B cell (primary cell): ENCODE measurements at regions not wholly inside any gene's neighbourhood (a gene's known extent, or its start where the extent isn't known, plus 50 kb on each side); places are given as distances from the start of the nearest gene placed in this dataset.

Experiments
- ATAC-seq: fragments of 200-7000 bp; cut with Tn5 transposase; one replicate; pipeline ENCODE4 v1.10.0; 2021; ENCODE audit warnings: low read depth, mild to moderate bottlenecking, moderate number of reproducible peaks, moderate library complexity
- CTCF ChIA-PET: fragments of 350-600 bp; sonication (Branson Sonifier 250); formaldehyde crosslinking; loops from one replicate; lab custom pipeline; 2021; ENCODE audit warnings: antibody characterized with exemption, inconsistent platforms; lab: Charles Lee
- POLR2A ChIA-PET: fragments of 350-600 bp; sonication (Branson Sonifier 250); formaldehyde crosslinking; loops from one replicate; lab custom pipeline; 2021; ENCODE audit warnings: antibody characterized with exemption; lab: Charles Lee
- DNase-seq: peaks from one replicate; pipeline ENCODE4 v3.0.0; 2013
- H2AFZ ChIP-seq: 2 replicates; pipeline ENCODE4 v1.6.1; 2012; ENCODE audit warnings: mild to moderate bottlenecking, low read depth, low read length; ENCODE audit not compliant: insufficient read depth, poor library complexity, severe bottlenecking
- H3K27ac ChIP-seq, 2 donors: 1 replicate in 1 of 2; 2 replicates in 1 of 2; pipeline ENCODE4 v1.5.1; 2012 to 2013; ENCODE audit warnings: low read length in 2 of 2, mild to moderate bottlenecking in 2 of 2, moderate library complexity in 1 of 2
- H3K27me3 ChIP-seq, 4 experiments: fragments of 200-600 bp in 1 of 4; sonication (generic) in 1 of 4; replicated peaks in 1 of 4; 1 replicate in 2 of 4; 2 replicates in 2 of 4; pipeline versions ENCODE4 v1.6.1 to v1.7.0; 2013 to 2016; ENCODE audit warnings: low read length in 3 of 4, mild to moderate bottlenecking in 2 of 4, mixed read lengths in 1 of 4, moderate library complexity in 1 of 4; ENCODE audit not compliant: insufficient read depth in 4 of 4, control insufficient read depth in 3 of 4; ENCODE audit errors: control extremely low read depth in 1 of 4
- H3K36me3 ChIP-seq, 2 experiments: replicated peaks in 1 of 2; 1 replicate in 1 of 2; 2 replicates in 1 of 2; pipeline versions ENCODE4 v1.6.1 to v1.7.1; 2013; ENCODE audit warnings: low read length in 1 of 2; ENCODE audit not compliant: insufficient read depth in 2 of 2, control insufficient read depth in 1 of 2; ENCODE audit errors: control extremely low read depth in 1 of 2, extremely low read depth in 1 of 2
- H3K4me1 ChIP-seq, 2 donors: fragments of 200-600 bp in 1 of 2; sonication (generic) in 1 of 2; 1 replicate in 1 of 2; 2 replicates in 1 of 2; pipeline versions ENCODE4 v1.5.1 to v1.6.1; 2013 to 2017; ENCODE audit warnings: low read length in 2 of 2; ENCODE audit not compliant: control insufficient read depth in 2 of 2, insufficient read depth in 2 of 2
- H3K4me2 ChIP-seq: replicated peaks from 2 replicates; pipeline ENCODE3; 2012; ENCODE audit warnings: mild to moderate bottlenecking, low read depth, low read length; ENCODE audit not compliant: poor library complexity, severe bottlenecking
- H3K4me3 ChIP-seq, 5 experiments: fragments of 200-600 bp in 1 of 5; sonication (generic) in 1 of 5; 1 replicate in 3 of 5; 2 replicates in 2 of 5; pipeline versions ENCODE4 v1.5.1 to v1.7.0; 2011 to 2016; ENCODE audit warnings: low read length in 4 of 5, mild to moderate bottlenecking in 4 of 5, low read depth in 2 of 5, control low read depth in 1 of 5, moderate library complexity in 1 of 5; ENCODE audit not compliant: insufficient read depth in 1 of 5; ENCODE audit errors: control extremely low read depth in 1 of 5, extremely low read depth in 1 of 5
- H3K79me2 ChIP-seq: fragments of 200-600 bp; sonication (generic); one replicate; pipeline ENCODE4 v1.6.0; 2016; ENCODE audit warnings: low read length; ENCODE audit not compliant: control insufficient read depth, insufficient read depth
- H3K9ac ChIP-seq: fragments of 200-600 bp; sonication (generic); 2 replicates; pipeline ENCODE4 v1.6.1; 2017; ENCODE audit warnings: mild to moderate bottlenecking, low read length, moderate library complexity
- H3K9me3 ChIP-seq, 3 donors: one replicate each; pipeline versions ENCODE4 v1.6.1 to v1.7.1; 2013; ENCODE audit warnings: low read length in 2 of 3; ENCODE audit not compliant: control insufficient read depth in 2 of 3, insufficient read depth in 1 of 3; ENCODE audit errors: control extremely low read depth in 1 of 3
- H4K20me1 ChIP-seq: 2 replicates; pipeline ENCODE4 v1.6.0; 2012; ENCODE audit warnings: mild to moderate bottlenecking, low read length; ENCODE audit not compliant: insufficient read depth, control insufficient read depth, poor library complexity, severe bottlenecking
- H3K27ac Mint-ChIP-seq: one replicate; pipeline ENCODE4 v1.8.0; 2021; ENCODE audit warnings: mixed read lengths
- H3K27me3 Mint-ChIP-seq: one replicate; pipeline ENCODE4 v1.8.0; 2021; ENCODE audit warnings: mixed read lengths
- H3K4me1 Mint-ChIP-seq: one replicate; pipeline ENCODE4 v1.8.0; 2021; ENCODE audit warnings: mixed read lengths
- H3K4me3 Mint-ChIP-seq: one replicate; pipeline ENCODE4 v1.8.0; 2021; ENCODE audit warnings: mixed read lengths
- H3K9me3 Mint-ChIP-seq: one replicate; pipeline ENCODE4 v1.8.0; 2022; ENCODE audit warnings: mixed read lengths; ENCODE audit not compliant: insufficient read depth
- CTCF ChIP-seq: fragments of 200-600 bp; IDR thresholded peaks from one replicate; pipeline ENCODE4 v1.8.0; 2022; ENCODE audit warnings: antibody characterized with exemption, mild to moderate bottlenecking
- EZH2 ChIP-seq: IDR thresholded peaks from 2 replicates; pipeline ENCODE4 v1.6.1; 2012; ENCODE audit warnings: borderline replicate concordance, low read depth, mild to moderate bottlenecking, moderate library complexity, low read length; ENCODE audit not compliant: insufficient read depth, poor library complexity, severe bottlenecking
- WGBS: methylation state at CpG from one replicate; pipeline ENCODE4 v1.1.5; 2013; ENCODE audit warnings: missing lambda C conversion rate; ENCODE audit not compliant: insufficient coverage; 5-methylcytosine and 5-hydroxymethylcytosine counted together
- intact Hi-C: fragments of 100-400 bp; cut with micrococcal nuclease; formaldehyde crosslinking; loops from one replicate; pipeline ENCODE4 v1.10.0; 2022

- no peak overlapping the region for H3K27ac Mint-ChIP-seq
- WGBS, result 100% methylated on average over 1 of the region's 1 CpG
- CTCF ChIA-PET, result no interaction called here
Observed at GRCh38 chr18:41146301-41146700, 808.7 kb upstream of the PIK3C3 start.

GRCh38 chr18:41145516-41145915, 809.5 kb upstream of the PIK3C3 start:
- Histone ChIP-seq H3K27ac (no peak overlapping the region), H4K20me1 (no peaks in the 10 kb centered on the region), H3K9me3 (no peaks in the 10 kb centered on the region), H3K79me2 (no peaks in the 10 kb centered on the region), H2AFZ (no peak overlapping the region), H3K36me3 (no peaks in the 10 kb centered on the region), H3K4me3 (no peak overlapping the region), H3K4me2 (no peak overlapping the region), H3K9ac (no peak overlapping the region), H3K27me3 (no peaks in the 10 kb centered on the region), H3K4me1 (no peaks in the 10 kb centered on the region)
- Mint-ChIP-seq H3K4me3 (no peak overlapping the region), H3K9me3 (peaks cover 4% of the 10 kb centered on the region), H3K27ac (no peak overlapping the region), H3K27me3 (no peaks in the 10 kb centered on the region), H3K4me1 (no peaks in the 10 kb centered on the region)
- POLR2A ChIA-PET, result no interaction called here
- CTCF ChIA-PET, result no interaction called here
- ATAC-seq (no peak), DNase-seq (no peak)
- intact Hi-C loops, result no loop called here
- TF ChIP-seq EZH2, result no peak
- no peak for TF ChIP-seq CTCF

More at GRCh38 chr18:41146301-41146700, 808.7 kb upstream of the PIK3C3 start:
- Histone ChIP-seq H3K9ac (no peak overlapping the region), H3K9me3 (no peaks in the 10 kb centered on the region), H4K20me1 (no peaks in the 10 kb centered on the region), H3K4me3 (no peak overlapping the region), H3K4me2 (no peak overlapping the region), H3K36me3 (no peaks in the 10 kb centered on the region), H3K4me1 (no peaks in the 10 kb centered on the region), H2AFZ (no peak overlapping the region), H3K79me2 (no peaks in the 10 kb centered on the region), H3K27me3 (no peaks in the 10 kb centered on the region), H3K27ac (no peak overlapping the region)
- H3K4me3 Mint-ChIP-seq, result no peak overlapping the region
- DNase-seq (no peak), ATAC-seq (no peak)
- intact Hi-C loops, result no loop called here
- POLR2A ChIA-PET, result no interaction called here
- TF ChIP-seq CTCF (no peak), EZH2 (no peak)
- H3K4me1 Mint-ChIP-seq, result no peaks in the 10 kb centered on the region
- peaks cover 4% of the 10 kb centered on the region for H3K9me3 Mint-ChIP-seq
- H3K27me3 Mint-ChIP-seq, result no peaks in the 10 kb centered on the region
